Parathyroid adenoma (tissue), 2 donors: ENCODE measurements at regions not wholly inside any gene's neighbourhood (a gene's known extent, or its start where the extent isn't known, plus 50 kb on each side); places are given as distances from the start of the nearest gene placed in this dataset.

Experiments used
- H2AFZ ChIP-seq: fragments of 300-600 bp; sonication (generic); one replicate; pipeline ENCODE4 v1.7.0; 2017; ENCODE audit warnings: antibody characterized with exemption, mild to moderate bottlenecking
- H3K27ac ChIP-seq: fragments of 300-600 bp; sonication (generic); one replicate; pipeline ENCODE4 v1.7.0; 2017
- H3K27me3 ChIP-seq: fragments of 300-600 bp; sonication (generic); one replicate; pipeline ENCODE4 v1.7.0; 2017; ENCODE audit warnings: low read length; ENCODE audit not compliant: control insufficient read depth, insufficient read depth
- H3K36me3 ChIP-seq: fragments of 300-600 bp; sonication (generic); one replicate; pipeline ENCODE4 v1.7.0; 2017; ENCODE audit warnings: low read length; ENCODE audit not compliant: control insufficient read depth, insufficient read depth
- H3K4me1 ChIP-seq: fragments of 300-600 bp; sonication (generic); one replicate; pipeline ENCODE4 v1.7.0; 2017; ENCODE audit warnings: control low read depth
- H3K4me2 ChIP-seq: fragments of 300-600 bp; sonication (generic); one replicate; pipeline ENCODE4 v1.7.0; 2017; ENCODE audit warnings: low read length
- H3K4me3 ChIP-seq: fragments of 300-600 bp; sonication (generic); one replicate; pipeline ENCODE4 v1.7.0; 2017; ENCODE audit warnings: low read depth, low read length
- H3K79me2 ChIP-seq: fragments of 300-600 bp; sonication (generic); one replicate; pipeline ENCODE4 v1.7.0; 2017; ENCODE audit warnings: control low read depth
- H3K9ac ChIP-seq: fragments of 300-600 bp; sonication (generic); one replicate; pipeline ENCODE4 v1.7.0; 2017; ENCODE audit warnings: mild to moderate bottlenecking
- H3K9me3 ChIP-seq: fragments of 300-600 bp; sonication (generic); one replicate; pipeline ENCODE4 v1.7.0; 2017; ENCODE audit warnings: low read length; ENCODE audit not compliant: control insufficient read depth
- CTCF ChIP-seq: fragments of 300-600 bp; sonication (generic); IDR thresholded peaks from one replicate; pipeline ENCODE4 v1.7.0; 2017; ENCODE audit warnings: antibody characterized with exemption, mild to moderate bottlenecking
- donor health status: primary hyperparathyroidism.

DNA sequence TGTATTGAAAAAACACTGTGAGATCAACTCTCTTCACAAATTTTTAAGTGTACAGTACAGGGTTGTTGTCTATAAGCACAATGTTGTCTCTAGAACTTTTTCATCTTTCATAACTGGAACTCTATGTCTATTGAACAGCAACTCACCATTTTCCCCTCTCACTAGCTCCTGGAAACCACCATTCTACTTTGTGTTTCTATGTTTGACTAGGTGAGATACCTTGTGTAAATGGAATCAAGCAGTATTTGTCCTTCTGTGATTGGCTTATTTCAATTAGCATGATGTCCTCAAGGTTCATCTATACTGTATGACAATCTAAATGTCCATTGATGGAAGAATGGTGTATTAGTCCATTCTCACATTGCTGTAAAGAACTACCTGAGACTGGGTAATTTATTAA lies 210.1 kb upstream of the FUT9 start:
- Histone ChIP-seq H3K9ac (no peak overlapping the region), H3K27me3 (no peaks in the 10 kb centered on the region), H3K36me3 (no peaks in the 10 kb centered on the region), H3K9me3 (no peaks in the 10 kb centered on the region), H3K4me1 (no peaks in the 10 kb centered on the region), H2AFZ (no peak overlapping the region), H3K4me2 (no peak overlapping the region), H3K4me3 (no peak overlapping the region), H3K27ac (no peak overlapping the region), H3K79me2 (no peaks in the 10 kb centered on the region)
- no peak for TF ChIP-seq CTCF

- H3K4me1 ChIP-seq = no peaks in the 10 kb centered on the region
- H3K4me2 ChIP-seq = no peak overlapping the region
- no peaks in the 10 kb centered on the region for H3K79me2 ChIP-seq
- no peak overlapping the region for H2AFZ ChIP-seq
- H3K27ac ChIP-seq = no peak overlapping the region
- H3K36me3 ChIP-seq = no peaks in the 10 kb centered on the region
- H3K4me3 ChIP-seq = no peak overlapping the region
- no peak for TF ChIP-seq CTCF
- H3K27me3 ChIP-seq = no peaks in the 10 kb centered on the region
- H3K9ac ChIP-seq = no peak overlapping the region
- H3K9me3 ChIP-seq = no peaks in the 10 kb centered on the region
Observed at GRCh38 chr6:95815389-95816056, 200.3 kb upstream of the FUT9 start.

GRCh38 chr6:95819461-95819860 lies 196.3 kb upstream of the FUT9 start:
- Histone ChIP-seq H3K4me3 (no peak overlapping the region), H3K36me3 (no peaks in the 10 kb centered on the region), H3K4me2 (no peak overlapping the region), H3K27me3 (no peaks in the 10 kb centered on the region), H2AFZ (no peak overlapping the region), H3K27ac (no peak overlapping the region), H3K9ac (no peak overlapping the region), H3K9me3 (no peaks in the 10 kb centered on the region), H3K79me2 (no peaks in the 10 kb centered on the region), H3K4me1 (no peaks in the 10 kb centered on the region)
- TF ChIP-seq CTCF = no peak

DNA sequence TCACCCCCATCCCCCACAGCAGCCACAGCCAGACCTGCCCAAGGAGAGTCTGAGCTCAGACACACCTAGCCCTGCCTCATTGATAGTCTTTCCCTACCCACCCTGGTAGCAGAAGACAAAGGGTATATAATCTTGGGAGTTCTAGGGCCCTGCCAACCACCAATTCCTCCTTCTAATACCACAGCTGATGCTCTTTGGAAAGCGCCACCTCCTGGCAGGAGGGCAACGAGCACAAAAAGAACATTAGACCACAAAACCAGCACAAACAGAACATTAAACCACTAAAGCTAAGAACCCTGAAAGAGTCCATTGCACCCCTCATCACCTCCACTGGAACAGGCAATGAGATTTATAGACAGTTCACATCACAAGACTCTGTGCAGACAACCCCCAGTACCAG lies 195.8 kb upstream of the FUT9 start:
- H3K27me3 ChIP-seq = no peaks in the 10 kb centered on the region
- H3K4me2 ChIP-seq = no peak overlapping the region
- H3K79me2 ChIP-seq = no peaks in the 10 kb centered on the region
- no peaks in the 10 kb centered on the region for H3K9me3 ChIP-seq
- no peak overlapping the region for H3K9ac ChIP-seq
- H3K27ac ChIP-seq = no peak overlapping the region
- no peaks in the 10 kb centered on the region for H3K4me1 ChIP-seq
- no peak for TF ChIP-seq CTCF
- H3K36me3 ChIP-seq = no peaks in the 10 kb centered on the region
- H3K4me3 ChIP-seq = no peak overlapping the region
- H2AFZ ChIP-seq = no peak overlapping the region

- H3K4me3 ChIP-seq = no peak overlapping the region
- no peaks in the 10 kb centered on the region for H3K36me3 ChIP-seq
- H3K79me2 ChIP-seq = no peaks in the 10 kb centered on the region
- no peak overlapping the region for H3K27ac ChIP-seq
- no peak overlapping the region for H3K9ac ChIP-seq
- H2AFZ ChIP-seq = no peak overlapping the region
- no peak for TF ChIP-seq CTCF
- no peaks in the 10 kb centered on the region for H3K4me1 ChIP-seq
- no peak overlapping the region for H3K4me2 ChIP-seq
- no peaks in the 10 kb centered on the region for H3K9me3 ChIP-seq
- no peaks in the 10 kb centered on the region for H3K27me3 ChIP-seq
Observed at GRCh38 chr6:95830859-95831557, 184.8 kb upstream of the FUT9 start.
